ENCODE measurements at regions not wholly inside any gene's neighbourhood (a gene's known extent, or its start where the extent isn't known, plus 50 kb on each side); places are given as distances from the start of the nearest gene placed in this dataset.
"Not testable (repeated sequence)": the region's sequence is repeated elsewhere in the genome, so short reads cannot be mapped to it uniquely, and the experiment has no call there.

DNA sequence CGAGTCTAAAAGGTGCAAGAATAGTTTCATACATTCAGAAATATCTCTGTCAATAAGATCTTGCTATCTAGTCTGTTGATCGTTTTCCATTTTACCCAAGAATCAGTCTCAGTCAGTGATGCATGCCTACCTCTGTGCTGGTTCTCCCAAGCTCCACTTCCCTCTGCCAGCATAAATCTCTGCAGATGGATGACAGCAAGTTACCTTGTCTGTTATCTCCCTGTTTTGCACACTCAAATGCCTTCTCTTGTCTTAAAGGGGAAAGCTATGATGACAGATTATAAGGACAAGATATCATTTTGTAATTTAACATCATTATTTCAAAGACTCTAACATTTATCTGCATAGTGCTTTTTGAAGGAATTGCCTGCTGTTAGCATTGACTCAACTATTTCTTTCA lies 802.1 kb upstream of the SEMA6A start:
- Histone ChIP-seq H3K36me3 (ENCODE audit: control insufficient read depth, low read length) (no peaks in the 10 kb centered on the region), H3K9me2 (replicated peaks; ENCODE audit: control insufficient read depth, low read length) (no peaks in the 10 kb centered on the region), H4K20me1 (ENCODE audit: control insufficient read depth, insufficient read depth, low read depth, low read length) (no peaks in the 10 kb centered on the region), H3K27me3 (ENCODE audit: control insufficient read depth, low read length) (no peaks in the 10 kb centered on the region), H3K27ac (ENCODE audit: low read depth, low read length) (no peak overlapping the region), H3K4me3 (ENCODE audit: low read length) (no peak overlapping the region), H3K4me1 (ENCODE audit: control insufficient read depth, low read length) (no peaks in the 10 kb centered on the region), H3K79me2 (ENCODE audit: control insufficient read depth, low read length) (no peaks in the 10 kb centered on the region), H3F3A (ENCODE audit: control insufficient read depth, insufficient read depth) (no peaks in the 10 kb centered on the region), H3K4me2 (ENCODE audit: low read length) (no peak overlapping the region), H3K9me3 (ENCODE audit: control insufficient read depth, insufficient read depth, low read length) (no peaks in the 10 kb centered on the region)
- TF ChIP-seq, protein P1, sequence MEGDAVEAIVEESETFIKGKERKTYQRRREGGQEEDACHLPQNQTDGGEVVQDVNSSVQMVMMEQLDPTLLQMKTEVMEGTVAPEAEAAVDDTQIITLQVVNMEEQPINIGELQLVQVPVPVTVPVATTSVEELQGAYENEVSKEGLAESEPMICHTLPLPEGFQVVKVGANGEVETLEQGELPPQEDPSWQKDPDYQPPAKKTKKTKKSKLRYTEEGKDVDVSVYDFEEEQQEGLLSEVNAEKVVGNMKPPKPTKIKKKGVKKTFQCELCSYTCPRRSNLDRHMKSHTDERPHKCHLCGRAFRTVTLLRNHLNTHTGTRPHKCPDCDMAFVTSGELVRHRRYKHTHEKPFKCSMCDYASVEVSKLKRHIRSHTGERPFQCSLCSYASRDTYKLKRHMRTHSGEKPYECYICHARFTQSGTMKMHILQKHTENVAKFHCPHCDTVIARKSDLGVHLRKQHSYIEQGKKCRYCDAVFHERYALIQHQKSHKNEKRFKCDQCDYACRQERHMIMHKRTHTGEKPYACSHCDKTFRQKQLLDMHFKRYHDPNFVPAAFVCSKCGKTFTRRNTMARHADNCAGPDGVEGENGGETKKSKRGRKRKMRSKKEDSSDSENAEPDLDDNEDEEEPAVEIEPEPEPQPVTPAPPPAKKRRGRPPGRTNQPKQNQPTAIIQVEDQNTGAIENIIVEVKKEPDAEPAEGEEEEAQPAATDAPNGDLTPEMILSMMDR (IDR thresholded peaks at IDR 0.05; ENCODE audit: low read depth, low read length, poor library complexity, severe bottlenecking): no peak
- TF ChIP-seq EZH2phosphoT487 (IDR thresholded peaks at IDR 0.05; ENCODE audit: borderline replicate concordance, low read length): no peak

DNA sequence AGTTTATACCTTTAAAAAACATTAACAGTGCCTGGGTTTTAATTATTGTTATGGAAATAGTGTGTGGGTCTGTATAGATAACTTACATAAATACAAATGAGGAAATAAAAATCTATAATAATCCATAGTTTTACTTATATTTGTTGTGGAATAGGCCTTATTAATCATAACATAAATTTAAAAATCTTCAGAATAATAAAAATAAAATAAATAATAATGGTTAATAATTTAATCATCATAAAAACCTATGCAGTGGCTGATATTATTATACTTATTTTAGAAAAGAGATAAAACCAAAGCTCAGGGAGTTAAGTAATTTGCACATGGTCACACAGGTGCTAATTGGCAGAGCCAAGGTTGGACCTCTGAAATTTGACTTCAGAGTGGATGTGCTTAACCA lies 785.3 kb upstream of the SEMA6A start:
- no peaks in the 10 kb centered on the region for H4K20me1 ChIP-seq (ENCODE audit: control insufficient read depth, insufficient read depth, low read depth, low read length)
- no peaks in the 10 kb centered on the region for H3K9me3 ChIP-seq (ENCODE audit: control insufficient read depth, insufficient read depth, low read length)
- no peaks in the 10 kb centered on the region for H3K4me1 ChIP-seq (ENCODE audit: control insufficient read depth, low read length)
- no peaks in the 10 kb centered on the region for H3F3A ChIP-seq (ENCODE audit: control insufficient read depth, insufficient read depth)
- H3K27ac ChIP-seq (ENCODE audit: low read depth, low read length): no peak overlapping the region
- H3K27me3 ChIP-seq (ENCODE audit: control insufficient read depth, low read length): no peaks in the 10 kb centered on the region
- H3K79me2 ChIP-seq (ENCODE audit: control insufficient read depth, low read length): no peaks in the 10 kb centered on the region
- no peaks in the 10 kb centered on the region for H3K9me2 ChIP-seq (replicated peaks; ENCODE audit: control insufficient read depth, low read length)
- no peak overlapping the region for H3K4me3 ChIP-seq (ENCODE audit: low read length)
- no peak overlapping the region for H3K4me2 ChIP-seq (ENCODE audit: low read length)
- TF ChIP-seq, protein P1 (IDR thresholded peaks at IDR 0.05; ENCODE audit: low read depth, low read length, poor library complexity, severe bottlenecking): no peak
- TF ChIP-seq EZH2phosphoT487 (IDR thresholded peaks at IDR 0.05; ENCODE audit: borderline replicate concordance, low read length): no peak
- no peaks in the 10 kb centered on the region for H3K36me3 ChIP-seq (ENCODE audit: control insufficient read depth, low read length)

DNA sequence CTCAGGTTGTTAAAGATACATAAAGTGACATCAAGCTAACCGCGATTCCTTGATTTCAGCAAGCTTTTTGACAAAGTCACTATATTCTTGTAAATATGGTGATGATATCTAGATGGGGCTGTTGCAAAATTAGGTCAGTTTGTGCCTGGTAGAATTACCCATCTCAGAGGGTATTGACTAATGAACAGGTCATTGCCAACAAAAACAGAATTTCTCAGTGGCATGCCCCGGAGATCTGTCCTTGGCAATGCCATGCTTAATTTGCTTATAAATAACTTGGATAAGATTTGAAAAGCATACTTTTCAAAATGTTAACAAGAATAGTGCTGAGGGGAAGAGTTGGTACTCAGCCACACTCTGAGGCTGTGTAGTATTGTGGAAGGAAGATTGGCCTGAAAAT lies 783.3 kb upstream of the SEMA6A start:
- TF ChIP-seq EZH2phosphoT487 (IDR thresholded peaks at IDR 0.05; ENCODE audit: borderline replicate concordance, low read length): no peak
- TF ChIP-seq, protein P1 (IDR thresholded peaks at IDR 0.05; ENCODE audit: low read depth, low read length, poor library complexity, severe bottlenecking): no peak
- H3K9me3 ChIP-seq (ENCODE audit: control insufficient read depth, insufficient read depth, low read length): no peaks in the 10 kb centered on the region
- H3K79me2 ChIP-seq (ENCODE audit: control insufficient read depth, low read length): no peaks in the 10 kb centered on the region
- no peak overlapping the region for H3K4me2 ChIP-seq (ENCODE audit: low read length)
- no peak overlapping the region for H3K4me3 ChIP-seq (ENCODE audit: low read length)
- H3K9me2 ChIP-seq (replicated peaks; ENCODE audit: control insufficient read depth, low read length): no peaks in the 10 kb centered on the region
- no peaks in the 10 kb centered on the region for H3K27me3 ChIP-seq (ENCODE audit: control insufficient read depth, low read length)
- no peaks in the 10 kb centered on the region for H3K36me3 ChIP-seq (ENCODE audit: control insufficient read depth, low read length)
- no peak overlapping the region for H3K27ac ChIP-seq (ENCODE audit: low read depth, low read length)
- no peaks in the 10 kb centered on the region for H4K20me1 ChIP-seq (ENCODE audit: control insufficient read depth, insufficient read depth, low read depth, low read length)
- H3F3A ChIP-seq (ENCODE audit: control insufficient read depth, insufficient read depth): no peaks in the 10 kb centered on the region
- H3K4me1 ChIP-seq (ENCODE audit: control insufficient read depth, low read length): no peaks in the 10 kb centered on the region

DNA sequence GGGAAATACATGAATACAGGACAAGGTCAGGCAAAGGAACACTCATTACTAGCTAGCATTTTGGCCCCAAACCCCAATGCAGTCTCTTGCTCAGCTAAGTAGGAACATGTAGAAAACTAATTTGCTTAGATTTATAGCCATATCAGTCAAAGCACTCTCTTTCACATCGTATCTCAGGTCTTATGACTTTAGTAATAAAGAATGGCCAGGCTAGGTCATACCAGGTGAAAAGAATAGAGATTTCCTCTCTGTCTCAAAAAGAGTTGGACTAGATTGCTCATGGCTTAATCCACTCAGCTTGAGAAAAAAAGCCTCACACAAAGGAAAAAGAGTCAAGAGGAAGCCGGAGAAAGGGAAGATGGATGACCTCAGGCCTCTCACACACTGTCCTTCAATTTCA lies 772.7 kb upstream of the SEMA6A start:
- Histone ChIP-seq H3K36me3 (ENCODE audit: control insufficient read depth, low read length) (no peaks in the 10 kb centered on the region), H3K4me2 (ENCODE audit: low read length) (no peak overlapping the region), H3K9me3 (ENCODE audit: control insufficient read depth, insufficient read depth, low read length) (no peaks in the 10 kb centered on the region), H4K20me1 (ENCODE audit: control insufficient read depth, insufficient read depth, low read depth, low read length) (no peaks in the 10 kb centered on the region), H3K79me2 (ENCODE audit: control insufficient read depth, low read length) (no peaks in the 10 kb centered on the region), H3K4me1 (ENCODE audit: control insufficient read depth, low read length) (no peaks in the 10 kb centered on the region), H3K27ac (ENCODE audit: low read depth, low read length) (no peak overlapping the region), H3K9me2 (replicated peaks; ENCODE audit: control insufficient read depth, low read length) (no peaks in the 10 kb centered on the region), H3K4me3 (ENCODE audit: low read length) (no peak overlapping the region), H3K27me3 (ENCODE audit: control insufficient read depth, low read length) (no peaks in the 10 kb centered on the region), H3F3A (ENCODE audit: control insufficient read depth, insufficient read depth) (no peaks in the 10 kb centered on the region)
- TF ChIP-seq, protein P1 (IDR thresholded peaks at IDR 0.05; ENCODE audit: low read depth, low read length, poor library complexity, severe bottlenecking): no peak
- no peak for TF ChIP-seq EZH2phosphoT487 (IDR thresholded peaks at IDR 0.05; ENCODE audit: borderline replicate concordance, low read length)

DNA sequence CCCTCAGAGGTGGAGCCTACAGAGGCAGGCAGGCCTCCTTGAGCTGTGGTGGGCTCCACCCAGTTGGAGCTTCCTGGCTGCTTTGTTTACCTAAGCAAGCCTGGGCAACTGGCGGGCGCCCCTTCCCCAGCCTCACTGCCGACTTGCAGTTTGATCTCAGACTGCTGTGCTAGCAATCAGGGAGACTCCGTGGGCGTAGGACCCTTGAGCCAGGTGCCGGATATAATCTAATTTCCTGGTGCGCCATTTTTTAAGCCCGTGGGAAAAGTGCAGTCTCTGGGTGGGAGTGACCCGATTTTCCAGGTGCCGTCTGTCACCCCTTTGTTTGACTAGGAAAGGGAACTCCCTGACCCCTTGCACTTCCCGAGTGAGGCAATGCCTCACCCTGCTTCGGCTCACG lies 769.1 kb upstream of the SEMA6A start:
- H3K4me1 ChIP-seq (ENCODE audit: control insufficient read depth, low read length); H3F3A ChIP-seq (ENCODE audit: control insufficient read depth, insufficient read depth); H3K36me3 ChIP-seq (ENCODE audit: control insufficient read depth, low read length); H3K27me3 ChIP-seq (ENCODE audit: control insufficient read depth, low read length); H3K4me2 ChIP-seq (ENCODE audit: low read length); H3K9me2 ChIP-seq (replicated peaks; ENCODE audit: control insufficient read depth, low read length); H4K20me1 ChIP-seq (ENCODE audit: control insufficient read depth, insufficient read depth, low read depth, low read length); H3K79me2 ChIP-seq (ENCODE audit: control insufficient read depth, low read length); H3K9me3 ChIP-seq (ENCODE audit: control insufficient read depth, insufficient read depth, low read length); H3K27ac ChIP-seq (ENCODE audit: low read depth, low read length); H3K4me3 ChIP-seq (ENCODE audit: low read length): not testable (repeated sequence)
